Fibroblast of skin of abdomen (primary cell): ENCODE measurements at regions not wholly inside any gene's neighbourhood (a gene's known extent, or its start where the extent isn't known, plus 50 kb on each side); places are given as distances from the start of the nearest gene placed in this dataset.
"Not testable (repeated sequence)": the region's sequence is repeated elsewhere in the genome, so short reads cannot be mapped to it uniquely, and the experiment has no call there.

ENCODE experiments used
- DNase-seq: peaks from one replicate; pipeline ENCODE4 v3.0.0-alpha.2; 2013

DNA sequence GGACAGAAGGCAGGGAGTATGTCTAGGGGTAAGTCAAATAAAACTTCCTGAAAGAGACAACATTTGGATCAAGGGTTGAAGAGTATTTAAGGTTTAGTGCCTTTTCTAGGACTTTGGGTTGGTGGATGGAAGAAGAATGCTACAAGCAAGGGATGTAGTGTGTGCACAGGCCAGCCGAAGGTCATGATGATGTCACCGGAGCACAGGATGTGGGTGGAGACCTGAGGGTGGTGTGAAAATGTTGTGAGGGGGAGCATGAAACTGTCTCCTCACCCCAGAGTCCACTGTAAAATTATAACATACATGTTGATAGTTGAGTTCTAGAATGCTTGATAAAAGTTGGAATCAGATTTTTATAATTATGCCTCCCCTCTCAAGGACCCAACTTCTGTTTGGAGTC, 553.3 kb upstream of the SGCD start:
- no peak for DNase-seq

DNA sequence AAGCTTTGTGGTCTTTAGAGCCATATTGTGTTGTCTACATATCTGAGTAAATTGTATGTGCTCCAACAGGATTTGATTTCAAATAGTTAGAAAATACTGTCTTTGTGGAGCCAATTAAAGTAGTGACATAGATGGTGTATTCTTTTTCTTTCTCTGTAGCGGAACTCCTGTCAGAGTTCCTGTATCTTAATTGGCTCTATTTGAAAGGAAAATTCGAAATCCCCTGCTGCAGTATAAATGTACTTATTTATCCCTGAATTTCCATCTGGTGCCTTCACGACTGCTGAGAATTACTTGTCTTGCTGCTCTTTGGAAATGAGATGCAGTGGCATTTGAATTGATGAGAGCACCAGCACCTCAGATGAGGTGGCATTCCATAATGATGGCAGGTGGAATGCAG, 546.7 kb upstream of the SGCD start:
- DNase-seq: no peak

DNA sequence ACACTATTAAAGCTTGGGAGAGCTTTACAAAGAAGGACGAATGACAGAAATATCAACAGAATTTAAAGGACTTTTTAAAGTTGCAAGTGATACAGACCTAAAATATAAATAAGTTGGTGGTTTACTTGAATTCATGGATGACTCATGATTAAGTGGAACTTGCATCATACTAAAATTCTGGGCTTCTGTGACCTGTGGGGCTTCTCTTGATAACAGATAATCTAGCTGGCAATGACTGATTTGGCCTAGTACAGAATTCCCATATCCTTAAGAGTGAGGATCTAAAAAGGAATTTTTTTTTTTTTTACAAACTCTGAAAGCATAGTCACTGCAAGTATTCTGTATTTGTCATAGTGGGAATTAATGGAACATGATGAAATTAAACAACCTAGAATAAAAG, 543.7 kb upstream of the SGCD start:
- peak; percentile 64 for DNase-seq

DNA sequence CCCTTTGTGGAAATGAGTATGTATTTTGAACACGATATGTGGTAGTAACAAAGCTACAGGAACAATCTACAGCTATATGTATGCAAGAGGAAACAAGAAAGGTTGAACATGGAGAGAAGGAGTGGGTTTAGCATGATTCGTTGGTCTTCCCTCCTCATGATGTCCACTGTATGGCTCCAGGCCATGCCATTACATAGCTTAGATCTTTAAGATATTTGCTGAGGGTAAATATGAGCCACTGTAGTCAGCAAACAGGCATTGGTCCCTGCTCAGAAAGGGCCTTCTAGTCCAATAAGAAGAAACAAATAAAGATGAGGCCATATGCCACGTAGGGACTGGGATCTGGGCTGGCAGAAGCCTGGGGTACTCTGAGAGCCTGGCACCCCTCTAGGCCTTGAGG, 543.2 kb upstream of the SGCD start:
- peak; percentile 16 for DNase-seq

DNA sequence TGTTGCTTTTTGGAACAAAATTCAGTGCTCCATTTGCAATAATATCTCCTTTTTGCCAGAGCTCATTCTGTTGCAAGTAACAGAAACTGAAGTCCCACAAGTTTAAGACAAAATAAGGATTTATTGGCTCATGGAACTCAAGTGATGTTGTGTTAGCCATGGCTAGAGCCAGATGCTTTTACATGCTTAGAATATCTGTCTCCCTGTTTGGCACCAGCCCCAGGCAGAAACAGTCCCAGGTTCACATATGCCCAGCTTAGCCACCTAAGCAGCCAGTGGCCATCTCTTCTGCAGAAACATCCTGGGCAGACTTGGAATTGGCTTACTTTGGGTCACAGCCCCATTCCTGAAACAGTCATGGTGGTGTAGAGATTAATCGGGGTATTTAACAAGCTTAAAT, 540.9 kb upstream of the SGCD start:
- peak; percentile 32 for DNase-seq

DNA sequence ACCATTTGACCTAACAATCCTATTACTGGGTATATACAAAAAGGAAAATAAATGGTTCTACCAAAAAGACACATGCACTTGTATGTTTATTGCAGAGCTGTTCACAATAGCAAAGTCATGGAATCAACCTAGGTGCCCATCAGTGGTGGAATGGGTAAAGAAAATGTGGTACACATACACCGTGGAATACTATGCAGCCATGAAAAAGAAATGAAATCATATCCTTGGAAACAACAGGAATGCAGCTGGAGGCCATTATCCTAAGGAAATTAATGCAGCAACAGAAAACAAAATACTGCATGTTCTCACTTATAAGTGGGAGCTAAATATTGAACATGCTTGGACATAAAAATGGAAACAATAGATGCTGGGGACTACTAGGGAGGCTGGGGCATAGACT, 534.1 kb upstream of the SGCD start:
- DNase-seq: no peak

DNA sequence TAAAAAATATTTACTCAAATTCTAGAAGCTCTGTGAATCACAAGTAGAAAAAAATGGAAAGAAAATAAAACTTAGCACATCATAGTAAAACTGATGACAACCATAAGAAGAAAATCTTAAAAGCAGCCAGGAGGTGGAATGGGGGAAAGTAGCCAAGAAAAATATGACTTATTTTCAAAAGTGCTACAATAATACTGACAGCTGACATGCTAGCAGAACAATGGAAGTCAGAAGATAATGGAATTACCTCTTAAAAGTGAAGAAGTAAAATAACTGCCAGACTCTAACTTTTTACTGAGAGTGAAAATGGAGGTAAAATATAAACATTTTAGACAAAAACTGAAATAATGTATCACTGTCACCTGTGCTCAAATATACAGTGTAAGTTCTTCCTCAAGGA, 532.2 kb upstream of the SGCD start:
- peak; percentile 13 for DNase-seq

DNA sequence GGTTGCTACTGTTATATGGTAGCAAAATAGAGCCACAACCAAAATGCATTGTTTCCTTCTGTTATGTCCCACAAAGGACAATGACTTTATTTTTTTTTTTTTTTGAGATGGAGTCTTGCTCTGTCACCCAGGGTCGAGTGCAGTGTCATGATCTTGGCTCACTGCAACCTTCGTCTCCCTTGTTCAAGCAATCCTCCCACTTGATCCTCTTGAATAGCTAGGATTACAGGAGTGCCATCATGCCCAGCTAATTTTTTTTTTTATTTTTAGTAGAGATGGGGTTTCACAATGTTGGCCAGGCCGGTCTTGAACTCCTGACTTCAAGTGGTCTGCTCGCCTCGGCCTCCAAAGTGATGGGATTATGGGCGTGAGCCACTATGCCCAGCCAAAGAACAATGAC, 527.7 kb upstream of the SGCD start:
- DNase-seq: no peak

DNA sequence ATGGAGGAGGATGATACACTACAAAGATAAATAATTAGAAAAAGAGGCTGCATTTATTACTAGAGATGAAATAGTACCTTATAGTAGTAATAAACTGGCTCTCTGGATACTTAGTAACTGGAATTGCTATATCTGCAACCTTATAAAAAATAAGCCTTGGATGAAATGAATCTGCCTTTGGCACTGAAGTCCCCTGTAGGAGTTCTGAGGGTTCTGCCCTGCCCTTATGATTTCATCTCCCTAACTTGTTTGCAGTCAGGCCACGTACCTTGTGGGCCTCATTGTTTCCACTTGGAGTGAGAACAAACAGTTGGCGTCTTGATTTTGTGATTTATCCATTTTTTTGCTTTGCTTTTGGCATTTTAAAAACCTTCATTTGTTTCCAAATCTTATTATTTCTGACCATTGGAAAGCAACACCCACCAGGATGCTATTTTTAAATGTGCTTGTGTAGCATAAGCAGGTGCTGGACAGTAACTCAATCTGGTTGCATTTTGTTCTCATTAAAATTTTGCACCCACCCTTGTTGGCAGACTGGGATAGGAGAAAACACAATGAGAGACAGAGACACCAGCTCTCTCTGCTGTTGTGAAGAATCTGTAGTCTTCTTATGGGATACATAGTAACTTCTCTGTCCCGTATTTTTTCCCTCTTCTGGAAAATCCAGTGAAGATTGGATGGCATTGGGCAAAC, 518.9 kb upstream of the SGCD start:
- DNase-seq: no peak

DNA sequence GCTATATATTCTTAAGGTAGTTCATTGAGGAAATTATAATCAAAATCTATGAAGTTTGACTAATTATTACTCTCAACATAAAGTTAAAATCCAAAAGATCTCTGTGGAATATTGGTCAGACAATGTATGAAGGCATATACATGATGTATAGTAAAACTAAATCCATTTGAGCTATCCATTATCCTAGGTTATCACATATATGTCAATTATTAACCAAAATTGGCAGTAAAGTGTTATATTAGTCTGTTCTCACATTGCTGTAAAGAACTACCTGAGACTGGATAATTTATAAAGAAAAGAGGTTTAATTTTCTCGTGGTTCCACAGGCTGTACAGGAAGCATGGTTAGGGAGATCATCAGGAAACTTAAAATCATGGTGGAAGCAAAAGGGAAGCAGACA, 511.7 kb upstream of the SGCD start:
- no peak for DNase-seq

DNA sequence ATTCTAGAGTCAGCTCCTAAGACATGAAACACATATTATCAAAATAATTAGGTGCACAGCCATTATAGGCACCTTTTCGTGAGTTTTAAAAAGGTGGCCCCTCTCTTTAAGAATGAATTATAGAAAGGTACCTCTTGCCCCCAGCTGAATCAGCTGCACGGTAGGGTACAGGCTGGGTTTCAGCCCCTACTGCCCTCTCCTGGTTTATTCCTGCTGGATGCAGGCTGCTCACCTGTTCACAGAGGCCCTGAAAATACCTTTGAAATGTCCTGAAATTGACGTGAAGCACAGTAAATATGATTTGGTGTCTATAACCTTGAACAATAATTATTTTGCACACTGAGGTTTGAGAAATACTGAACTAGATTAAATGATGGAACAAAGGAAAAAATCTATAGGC, 504.8 kb upstream of the SGCD start:
- DNase-seq: no peak

DNA sequence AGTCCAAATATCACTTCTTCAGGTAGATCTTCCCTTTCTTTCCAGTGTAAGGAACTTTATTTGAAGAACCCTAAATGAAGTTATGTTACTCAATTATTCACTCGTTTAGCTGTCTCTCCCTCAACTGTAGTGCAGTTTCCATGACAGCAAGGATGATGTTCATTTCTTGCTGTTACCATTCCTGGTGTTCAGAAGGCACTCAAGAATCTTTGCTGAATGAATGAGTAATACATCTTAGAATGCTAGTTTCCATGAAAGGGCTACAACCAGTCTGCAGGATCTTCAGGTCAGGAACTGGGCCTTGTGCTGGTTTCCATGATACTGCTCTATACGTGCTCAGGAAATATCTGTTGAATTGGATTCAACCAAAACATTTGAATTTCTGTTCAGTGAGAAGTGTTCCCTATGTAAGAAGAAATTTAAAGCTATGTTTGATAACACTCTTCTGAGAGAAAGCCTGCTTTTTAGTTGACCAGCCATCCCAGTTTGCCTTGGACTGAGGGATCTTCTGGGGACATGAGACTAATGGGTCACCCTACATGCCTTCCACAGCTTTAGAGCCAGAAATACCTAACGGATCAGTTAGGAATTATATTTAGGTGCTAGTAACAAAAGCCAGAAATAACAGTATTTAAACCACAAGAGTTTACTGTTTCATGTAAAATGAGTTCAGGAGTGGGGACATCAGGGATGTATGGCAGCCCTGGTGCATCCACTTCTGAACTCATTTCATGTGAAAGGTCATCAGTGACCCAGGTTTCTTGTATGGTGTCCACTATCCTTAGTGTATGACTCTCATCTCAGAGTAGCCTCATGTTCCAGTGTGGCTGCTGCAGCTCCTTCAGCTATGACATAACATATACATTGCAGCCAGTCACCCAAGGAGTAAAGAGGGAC, 500.1 kb upstream of the SGCD start:
- peak; percentile 45 for DNase-seq

DNA sequence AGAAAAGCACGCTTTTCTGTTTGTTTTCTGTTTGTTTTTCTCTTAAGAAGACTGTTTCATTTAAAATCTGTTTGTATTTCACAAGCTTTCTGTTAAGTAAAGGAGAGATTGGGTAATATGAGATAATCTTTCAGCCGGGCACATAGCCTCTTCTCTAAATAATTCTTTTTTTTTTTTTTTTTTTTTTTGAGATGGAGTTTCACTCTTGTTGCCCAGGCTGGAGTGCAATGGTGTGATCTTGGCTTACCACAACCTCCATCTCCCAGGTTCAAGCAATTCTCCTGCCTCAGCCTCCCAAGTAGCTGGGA, 499.5 kb upstream of the SGCD start:
- DNase-seq: not testable (repeated sequence)

DNA sequence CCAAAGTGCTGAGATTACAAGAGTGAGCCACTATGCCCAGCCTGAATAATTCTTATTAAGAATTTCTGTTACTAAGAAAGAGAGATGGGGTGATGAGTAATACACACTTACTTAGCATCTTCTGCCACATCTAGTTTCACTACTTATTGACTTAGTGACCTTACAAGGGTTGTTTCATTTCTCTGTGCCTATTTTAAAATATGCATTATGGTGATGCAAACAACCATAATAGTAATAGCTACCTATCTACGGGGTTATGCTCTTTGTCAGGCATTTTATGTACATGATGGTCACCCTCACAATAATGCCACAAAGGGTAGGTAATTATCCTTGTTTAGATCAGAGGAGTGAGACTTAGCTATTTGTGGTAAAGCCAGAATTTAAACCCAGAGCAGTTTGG, 499.0 kb upstream of the SGCD start:
- no peak for DNase-seq

DNA sequence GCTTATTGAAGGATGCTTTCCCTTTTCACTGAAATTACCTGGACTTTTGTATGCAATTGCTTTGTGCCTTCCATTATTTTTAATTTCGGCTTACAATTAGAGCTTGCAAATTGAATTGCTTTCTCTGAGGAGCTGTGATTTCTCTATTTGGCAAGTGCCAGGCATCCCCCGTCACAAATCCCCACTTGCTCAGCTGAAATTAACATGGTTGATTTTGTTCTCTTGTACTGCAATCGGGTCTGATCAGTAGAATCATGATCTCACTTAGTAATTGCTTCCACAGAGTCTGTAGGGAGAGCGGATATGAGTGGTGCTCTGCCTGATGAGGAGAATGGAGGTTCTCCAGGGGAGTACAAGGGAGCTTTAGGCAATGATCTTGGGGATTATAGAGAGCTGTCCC, 495.5 kb upstream of the SGCD start:
- DNase-seq: no peak

DNA sequence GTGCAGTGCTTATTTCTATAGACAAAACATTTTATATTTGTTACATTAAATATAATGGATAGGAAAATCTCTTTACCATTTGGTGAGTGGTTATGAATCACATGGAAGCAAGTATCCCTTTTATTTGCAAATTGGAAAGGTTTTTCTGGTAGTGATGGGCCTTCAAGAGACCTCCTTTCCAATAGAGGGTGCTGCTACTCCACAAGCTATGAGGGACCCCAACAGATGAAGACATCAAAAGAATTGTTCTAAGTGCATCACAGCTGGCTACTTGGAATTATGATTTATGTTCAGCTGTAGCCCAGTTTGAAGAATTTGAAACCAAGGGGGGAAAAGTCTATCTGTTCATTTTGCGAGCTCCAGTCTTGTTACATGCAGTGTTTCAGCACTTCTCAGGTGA, 493.7 kb upstream of the SGCD start:
- peak; percentile 55 for DNase-seq

DNA sequence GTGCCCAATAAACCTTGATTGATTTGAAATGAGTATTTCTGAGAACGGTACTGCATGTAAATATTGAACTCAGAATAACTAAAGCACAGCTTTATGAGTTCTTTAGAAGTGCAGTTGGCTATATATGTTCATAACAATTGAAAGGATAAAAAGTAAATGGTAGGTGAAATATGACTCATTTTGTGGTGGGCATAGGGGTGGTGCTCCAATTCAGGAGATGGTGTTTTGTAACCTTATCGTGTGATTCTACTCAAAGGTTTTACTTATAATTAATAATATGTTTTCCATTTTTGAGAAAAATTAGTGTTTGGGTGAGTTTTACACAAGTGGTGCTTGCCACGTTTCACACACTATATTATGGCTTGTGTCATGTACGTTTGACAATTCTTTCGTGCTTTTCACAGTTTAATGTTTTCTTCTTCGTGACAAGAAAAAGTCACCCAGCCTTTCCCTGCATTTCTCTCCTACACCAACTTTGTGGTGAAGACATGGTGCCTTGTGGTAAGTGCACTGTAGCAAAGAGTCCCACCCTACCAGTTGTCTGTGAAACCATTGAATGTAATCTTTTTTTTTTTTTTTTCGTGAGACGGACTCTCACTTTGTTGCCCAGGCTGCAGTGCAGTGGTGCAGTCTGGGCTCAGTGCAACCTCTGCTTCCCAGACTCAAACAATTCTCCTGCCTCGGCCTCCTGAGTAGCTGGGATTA, 492.5 kb upstream of the SGCD start:
- no peak for DNase-seq

DNA sequence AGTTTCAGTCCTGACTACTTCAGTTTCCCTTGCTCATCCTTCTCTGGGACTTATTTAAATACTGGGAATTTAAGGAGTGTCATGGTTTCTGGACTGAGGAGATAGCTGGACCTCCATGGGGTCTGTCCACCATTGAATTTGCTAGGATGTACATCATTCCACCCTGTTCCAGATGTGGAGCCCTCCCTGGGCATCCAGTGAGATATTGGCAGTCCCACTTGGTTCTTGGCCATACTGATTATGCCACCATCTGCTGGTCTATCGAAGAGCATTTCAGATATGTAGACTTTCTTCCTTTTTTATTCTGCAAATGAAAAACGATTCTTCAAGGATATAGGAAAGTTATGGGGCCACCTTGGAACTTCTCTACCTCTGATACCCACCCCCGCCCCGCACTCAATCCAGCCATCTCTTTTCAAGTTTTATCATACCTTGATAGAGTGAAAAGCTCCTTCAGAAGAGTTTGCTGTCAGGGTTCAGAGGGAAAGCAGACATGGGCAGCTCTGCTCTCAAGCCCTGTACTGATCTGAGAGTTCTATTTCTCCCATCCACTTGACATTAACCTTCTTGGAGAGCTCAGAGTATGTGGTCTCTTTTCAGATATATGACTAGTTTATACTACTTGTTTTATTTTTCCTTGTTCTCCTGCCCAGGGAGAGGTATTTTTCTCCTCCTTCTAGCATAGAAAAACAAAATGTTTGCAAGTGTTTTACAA, 490.7 kb upstream of the SGCD start:
- DNase-seq: no peak

DNA sequence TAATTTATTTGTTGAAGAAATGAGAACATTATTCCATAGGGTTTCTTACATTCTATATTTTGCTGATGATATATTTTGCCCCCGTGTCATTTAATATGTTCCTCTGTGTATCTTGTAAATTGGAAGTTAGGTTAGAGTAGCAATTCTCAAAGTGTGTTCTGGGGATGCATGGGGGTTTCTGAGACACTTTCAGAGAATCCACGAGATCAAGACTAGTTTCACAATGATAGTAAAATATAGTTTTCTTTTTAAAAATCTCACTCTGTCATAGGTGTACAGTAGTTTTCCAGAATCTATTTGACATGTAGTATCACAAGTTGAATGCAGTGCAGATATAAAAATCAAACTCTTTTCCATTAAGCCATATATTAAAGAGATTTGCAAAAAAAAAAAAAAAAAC, 488.6 kb upstream of the SGCD start:
- no peak for DNase-seq

DNA sequence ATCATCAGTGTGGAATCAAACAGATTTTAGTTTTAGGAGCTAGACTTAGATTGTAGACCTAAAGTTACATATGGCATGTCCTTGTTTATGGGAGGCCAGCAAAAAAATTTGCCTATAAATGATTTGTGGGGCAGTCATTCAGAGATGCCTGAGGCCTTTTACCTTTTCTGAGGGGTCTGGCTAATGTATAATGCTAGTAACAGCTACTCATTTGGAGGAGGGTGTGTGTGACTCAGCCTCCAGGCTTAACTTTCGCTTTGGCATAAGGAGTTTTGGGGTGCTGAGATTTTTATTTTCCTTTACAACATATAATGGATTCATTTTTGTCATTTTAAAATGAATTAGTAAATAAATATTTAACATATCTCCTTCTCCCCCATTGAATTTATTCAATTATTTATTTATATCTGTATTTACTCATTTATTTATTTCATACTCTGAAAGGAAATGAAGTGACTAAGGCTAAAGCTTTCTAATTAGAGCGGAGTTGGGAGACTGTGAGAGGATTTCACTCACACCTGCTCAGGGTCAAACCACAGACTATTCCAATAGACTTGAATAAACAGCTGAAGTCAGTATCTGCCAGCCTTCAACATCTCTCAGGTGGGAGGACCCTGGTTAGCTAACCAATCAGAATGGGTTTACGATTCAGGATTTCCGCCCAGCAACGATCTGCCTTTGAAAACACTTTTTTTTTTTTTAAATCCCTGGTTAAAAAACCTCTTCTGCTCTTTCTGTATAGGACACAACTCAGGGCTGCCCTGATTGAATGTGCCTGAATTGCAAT, 487.5 kb upstream of the SGCD start:
- DNase-seq: peak; percentile 18

DNA sequence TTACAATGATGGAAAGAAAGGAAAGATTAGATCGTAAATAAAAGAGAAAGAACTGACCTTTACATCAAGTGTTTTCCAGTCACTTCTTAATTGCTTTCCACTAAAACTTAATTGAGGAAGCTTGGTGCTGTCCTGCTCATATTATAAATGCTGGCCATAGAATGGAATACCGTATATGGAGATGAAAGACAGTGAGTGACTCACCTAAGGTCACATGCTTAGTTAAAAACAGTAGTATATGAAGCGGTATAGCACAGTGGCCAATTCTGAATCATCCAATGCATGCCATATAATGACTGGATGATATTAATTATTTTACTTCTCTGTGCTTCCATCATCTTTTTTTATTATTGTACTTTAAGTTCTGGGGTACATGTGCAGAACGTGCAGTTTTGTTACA, 482.4 kb upstream of the SGCD start:
- DNase-seq: peak; percentile 48

DNA sequence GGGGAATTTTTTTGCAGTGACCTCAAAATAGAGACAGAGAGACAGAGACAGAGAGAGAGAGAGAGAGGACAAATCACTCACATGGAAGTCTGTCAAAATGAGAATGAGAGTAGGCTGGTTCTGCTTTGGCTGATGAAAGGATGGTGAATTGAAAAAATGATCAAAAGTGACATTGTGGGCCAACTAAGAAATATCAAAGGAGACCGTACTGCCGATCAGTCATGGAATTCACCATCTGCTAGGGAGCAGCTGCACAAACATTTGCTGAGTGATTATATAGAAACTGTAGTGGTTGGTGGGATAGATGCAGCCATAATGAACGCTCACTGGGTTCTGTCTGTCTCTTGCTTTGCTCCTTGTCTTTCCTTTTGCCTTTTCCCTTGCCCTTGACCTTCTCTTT, 476.6 kb upstream of the SGCD start:
- DNase-seq: peak; percentile 35
